NB4 (cell line): ENCODE measurements at regions not wholly inside any gene's neighbourhood (a gene's known extent, or its start where the extent isn't known, plus 50 kb on each side); places are given as distances from the start of the nearest gene placed in this dataset.

Experiments used
- MAX ChIP-seq: IDR thresholded peaks from 2 replicates; pipeline ENCODE4 v1.6.1; 2011; ENCODE audit warnings: low read depth, low read length
- MYC ChIP-seq: IDR thresholded peaks from 2 replicates; pipeline ENCODE4 v1.6.1; 2011; ENCODE audit warnings: low read depth, low read length
- POLR2A ChIP-seq: IDR thresholded peaks from 2 replicates; pipeline ENCODE4 v1.6.1; 2011; ENCODE audit warnings: mild to moderate bottlenecking; ENCODE audit not compliant: insufficient read length; ENCODE audit errors: extremely low read depth
- TF ChIP-seq, protein P1 (sequence below): IDR thresholded peaks from one replicate; pipeline ENCODE4 v1.5.1; 2012; ENCODE audit warnings: low read depth, low read length

DNA sequence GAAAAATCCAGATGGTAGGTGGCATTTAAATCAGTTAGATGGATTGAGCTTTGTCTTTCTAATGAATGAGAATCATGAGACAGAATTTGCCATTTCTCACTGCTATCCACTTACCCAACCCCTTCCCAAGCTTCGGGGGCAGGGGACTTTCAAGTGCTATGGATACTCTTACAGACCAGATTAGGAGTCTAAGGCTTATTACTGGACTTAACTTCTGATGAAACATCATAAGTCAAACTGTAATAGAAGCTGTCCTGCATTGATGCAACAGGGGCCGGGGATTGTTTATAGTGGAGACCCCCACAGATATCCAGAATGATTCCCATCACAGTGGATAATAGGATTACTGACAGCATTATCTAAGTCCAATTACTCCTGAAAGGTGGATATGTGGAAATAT is 267.0 kb downstream of the NUF2 start:
- TF ChIP-seq, protein P1, sequence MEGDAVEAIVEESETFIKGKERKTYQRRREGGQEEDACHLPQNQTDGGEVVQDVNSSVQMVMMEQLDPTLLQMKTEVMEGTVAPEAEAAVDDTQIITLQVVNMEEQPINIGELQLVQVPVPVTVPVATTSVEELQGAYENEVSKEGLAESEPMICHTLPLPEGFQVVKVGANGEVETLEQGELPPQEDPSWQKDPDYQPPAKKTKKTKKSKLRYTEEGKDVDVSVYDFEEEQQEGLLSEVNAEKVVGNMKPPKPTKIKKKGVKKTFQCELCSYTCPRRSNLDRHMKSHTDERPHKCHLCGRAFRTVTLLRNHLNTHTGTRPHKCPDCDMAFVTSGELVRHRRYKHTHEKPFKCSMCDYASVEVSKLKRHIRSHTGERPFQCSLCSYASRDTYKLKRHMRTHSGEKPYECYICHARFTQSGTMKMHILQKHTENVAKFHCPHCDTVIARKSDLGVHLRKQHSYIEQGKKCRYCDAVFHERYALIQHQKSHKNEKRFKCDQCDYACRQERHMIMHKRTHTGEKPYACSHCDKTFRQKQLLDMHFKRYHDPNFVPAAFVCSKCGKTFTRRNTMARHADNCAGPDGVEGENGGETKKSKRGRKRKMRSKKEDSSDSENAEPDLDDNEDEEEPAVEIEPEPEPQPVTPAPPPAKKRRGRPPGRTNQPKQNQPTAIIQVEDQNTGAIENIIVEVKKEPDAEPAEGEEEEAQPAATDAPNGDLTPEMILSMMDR: no peak
- TF ChIP-seq MAX (no peak), POLR2A (no peak), MYC (no peak)
